ENCODE measurements at regions not wholly inside any gene's neighbourhood (a gene's known extent, or its start where the extent isn't known, plus 50 kb on each side); places are given as distances from the start of the nearest gene placed in this dataset.

DNA sequence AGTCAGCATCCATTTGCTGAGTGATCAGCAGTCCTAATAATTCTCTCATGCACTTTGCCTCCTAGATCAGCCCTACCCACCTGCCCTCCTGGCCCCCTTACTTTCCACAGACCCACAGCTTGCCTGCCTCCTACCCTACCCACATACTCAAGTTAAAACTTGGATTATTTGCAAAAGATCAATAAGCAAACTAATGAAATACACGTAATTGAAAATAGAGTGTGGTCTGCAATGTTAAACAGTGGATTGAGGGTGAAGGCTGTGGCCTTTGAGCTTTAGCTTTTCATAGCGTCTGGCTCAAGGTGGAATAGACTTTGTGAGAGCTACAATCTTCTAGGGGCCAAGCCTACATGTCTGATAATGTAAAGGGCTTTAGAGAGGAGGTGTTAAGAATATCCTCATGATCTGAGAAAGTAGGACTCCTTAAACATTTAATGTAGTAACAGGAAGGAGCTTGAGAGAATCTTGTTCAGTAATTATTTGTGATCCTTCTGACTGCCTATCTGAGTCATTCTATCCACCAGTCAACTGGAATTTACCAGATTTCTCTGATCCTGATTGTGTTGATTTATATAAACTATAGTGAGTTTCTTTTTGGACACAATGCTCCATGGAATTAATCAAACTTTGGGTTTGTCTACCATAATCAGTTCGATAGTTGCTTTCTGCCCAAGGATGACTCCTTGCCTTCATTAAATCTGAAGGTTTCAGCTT is 310.0 kb downstream of the HRH4 start:
- no peak overlapping the region for H3K4me3 ChIP-seq (ENCODE audit: low read depth, low read length)
- DNase-seq (ENCODE audit: low read depth), result no peak
- TF ChIP-seq, protein P1, sequence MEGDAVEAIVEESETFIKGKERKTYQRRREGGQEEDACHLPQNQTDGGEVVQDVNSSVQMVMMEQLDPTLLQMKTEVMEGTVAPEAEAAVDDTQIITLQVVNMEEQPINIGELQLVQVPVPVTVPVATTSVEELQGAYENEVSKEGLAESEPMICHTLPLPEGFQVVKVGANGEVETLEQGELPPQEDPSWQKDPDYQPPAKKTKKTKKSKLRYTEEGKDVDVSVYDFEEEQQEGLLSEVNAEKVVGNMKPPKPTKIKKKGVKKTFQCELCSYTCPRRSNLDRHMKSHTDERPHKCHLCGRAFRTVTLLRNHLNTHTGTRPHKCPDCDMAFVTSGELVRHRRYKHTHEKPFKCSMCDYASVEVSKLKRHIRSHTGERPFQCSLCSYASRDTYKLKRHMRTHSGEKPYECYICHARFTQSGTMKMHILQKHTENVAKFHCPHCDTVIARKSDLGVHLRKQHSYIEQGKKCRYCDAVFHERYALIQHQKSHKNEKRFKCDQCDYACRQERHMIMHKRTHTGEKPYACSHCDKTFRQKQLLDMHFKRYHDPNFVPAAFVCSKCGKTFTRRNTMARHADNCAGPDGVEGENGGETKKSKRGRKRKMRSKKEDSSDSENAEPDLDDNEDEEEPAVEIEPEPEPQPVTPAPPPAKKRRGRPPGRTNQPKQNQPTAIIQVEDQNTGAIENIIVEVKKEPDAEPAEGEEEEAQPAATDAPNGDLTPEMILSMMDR (IDR thresholded peaks at IDR 0.05; ENCODE audit: control insufficient read depth, extremely low read depth, insufficient read depth), result no peak

DNA sequence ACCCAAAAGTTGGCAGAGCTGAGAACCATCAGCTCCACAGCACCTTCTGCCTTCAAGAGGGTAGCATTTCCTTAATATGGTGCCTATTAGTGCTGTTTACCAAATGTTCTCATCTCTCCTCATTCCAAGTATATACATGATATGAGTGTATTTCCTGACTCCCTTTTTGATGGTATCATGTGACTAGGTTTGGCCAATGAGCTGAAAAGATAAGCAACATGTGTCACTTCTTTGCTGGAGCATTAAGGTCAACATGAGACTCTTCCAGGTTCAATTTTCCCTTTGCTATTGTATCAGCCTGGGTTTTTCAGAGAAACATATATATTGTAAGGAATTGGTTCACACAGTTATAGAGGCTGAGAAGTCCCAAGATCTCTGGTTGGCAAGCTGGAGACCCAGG is 310.9 kb downstream of the HRH4 start:
- H3K4me3 ChIP-seq (ENCODE audit: low read depth, low read length), result no peak overlapping the region
- TF ChIP-seq, protein P1 (IDR thresholded peaks at IDR 0.05; ENCODE audit: control insufficient read depth, extremely low read depth, insufficient read depth), result no peak
- DNase-seq (ENCODE audit: low read depth), result no peak

DNA sequence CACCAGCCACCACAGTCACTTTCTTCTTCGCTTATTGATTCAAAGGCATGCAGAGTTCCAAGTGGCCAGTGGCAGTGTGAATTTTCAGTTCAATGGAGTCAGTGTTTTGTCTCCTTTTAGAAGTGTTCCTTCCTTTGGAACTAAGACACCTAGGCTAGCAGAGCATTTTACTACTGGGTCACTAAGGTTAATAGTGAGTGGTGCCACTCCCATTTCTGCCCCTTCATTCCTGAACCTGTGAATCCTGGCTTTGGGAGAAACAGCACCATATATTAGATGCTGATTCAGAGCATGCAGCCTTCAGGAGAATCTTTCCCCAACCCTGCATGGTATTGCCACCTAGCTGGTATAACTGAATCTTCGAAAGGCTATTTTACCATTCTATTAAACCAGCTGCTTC is 312.7 kb downstream of the HRH4 start:
- TF ChIP-seq, protein P1 (IDR thresholded peaks at IDR 0.05; ENCODE audit: control insufficient read depth, extremely low read depth, insufficient read depth), result no peak
- no peak for DNase-seq (ENCODE audit: low read depth)
- no peak overlapping the region for H3K4me3 ChIP-seq (ENCODE audit: low read depth, low read length)

DNA sequence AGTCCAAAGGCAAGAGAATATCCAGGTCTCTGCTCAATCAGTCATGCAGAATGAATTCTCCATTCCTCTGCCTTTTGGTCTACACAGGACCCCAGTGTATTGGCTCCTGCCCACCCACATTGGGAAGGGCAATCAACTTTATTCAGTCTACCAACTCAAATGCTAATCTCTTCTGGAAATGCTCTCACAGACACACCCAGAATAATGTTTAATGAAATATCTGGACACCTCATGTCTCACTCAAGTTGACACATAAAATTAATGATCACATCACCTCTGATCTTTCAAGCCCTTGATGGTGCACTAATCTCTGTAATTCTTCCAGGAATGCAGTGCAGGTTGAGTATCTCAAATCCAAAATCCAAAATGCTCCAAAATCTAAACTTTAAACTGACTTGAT is 315.6 kb downstream of the HRH4 start:
- TF ChIP-seq, protein P1 (IDR thresholded peaks at IDR 0.05; ENCODE audit: control insufficient read depth, extremely low read depth, insufficient read depth), result no peak
- DNase-seq (ENCODE audit: low read depth), result no peak
- no peak overlapping the region for H3K4me3 ChIP-seq (ENCODE audit: low read depth, low read length)

DNA sequence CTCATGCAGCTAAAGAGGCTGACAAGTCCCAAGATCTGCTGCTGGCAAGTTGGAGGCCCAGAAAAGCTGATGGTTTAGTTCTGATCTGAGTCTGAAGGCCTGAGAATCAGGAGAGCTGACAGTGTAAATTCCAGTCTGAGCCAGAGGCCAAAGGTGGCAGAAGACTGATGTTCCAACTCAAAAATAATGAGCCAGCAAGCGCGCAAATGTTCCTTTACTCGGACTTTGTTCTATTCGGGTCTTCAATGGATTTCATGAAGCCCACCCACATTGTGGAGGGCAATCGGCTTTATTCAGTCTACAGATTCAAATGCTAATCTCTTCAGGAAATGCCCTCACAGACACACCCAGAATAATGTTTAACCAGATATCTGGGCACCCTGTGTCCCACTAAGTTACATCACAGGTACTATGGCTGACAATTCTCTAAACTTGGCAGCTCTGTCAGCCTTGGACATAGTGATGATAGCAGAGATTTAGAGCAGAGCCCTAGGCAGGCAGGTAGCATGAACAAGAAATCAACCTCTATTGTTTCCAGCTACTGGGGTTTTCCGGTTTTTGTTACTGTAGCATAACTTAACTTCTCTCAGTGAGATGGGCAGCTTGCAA is 318.5 kb downstream of the HRH4 start:
- no peak overlapping the region for H3K4me3 ChIP-seq (ENCODE audit: low read depth, low read length)
- TF ChIP-seq, protein P1 (IDR thresholded peaks at IDR 0.05; ENCODE audit: control insufficient read depth, extremely low read depth, insufficient read depth), result no peak
- no peak for DNase-seq (ENCODE audit: low read depth)

DNA sequence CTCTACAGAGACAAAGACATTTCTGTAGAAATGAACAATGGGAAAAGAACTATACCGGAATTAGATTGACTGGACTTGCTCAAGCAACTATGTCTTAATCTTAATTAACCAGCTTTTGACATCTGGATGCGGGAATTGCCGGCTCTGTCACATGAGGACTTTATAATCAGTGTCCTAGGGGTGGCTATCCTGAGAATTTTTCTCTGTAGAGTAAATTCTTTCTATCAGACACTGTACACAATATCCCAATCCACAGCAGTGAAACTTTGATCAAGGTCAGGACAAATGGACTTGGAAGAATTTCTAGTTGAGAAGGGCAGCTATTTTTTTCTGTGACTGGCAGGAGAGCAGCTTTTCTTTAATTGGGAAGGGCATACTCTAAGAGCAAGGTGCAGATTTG is 322.1 kb downstream of the HRH4 start:
- H3K4me3 ChIP-seq (ENCODE audit: low read depth, low read length), result no peak overlapping the region
- TF ChIP-seq, protein P1 (IDR thresholded peaks at IDR 0.05; ENCODE audit: control insufficient read depth, extremely low read depth, insufficient read depth), result no peak
- DNase-seq (ENCODE audit: low read depth), result no peak

DNA sequence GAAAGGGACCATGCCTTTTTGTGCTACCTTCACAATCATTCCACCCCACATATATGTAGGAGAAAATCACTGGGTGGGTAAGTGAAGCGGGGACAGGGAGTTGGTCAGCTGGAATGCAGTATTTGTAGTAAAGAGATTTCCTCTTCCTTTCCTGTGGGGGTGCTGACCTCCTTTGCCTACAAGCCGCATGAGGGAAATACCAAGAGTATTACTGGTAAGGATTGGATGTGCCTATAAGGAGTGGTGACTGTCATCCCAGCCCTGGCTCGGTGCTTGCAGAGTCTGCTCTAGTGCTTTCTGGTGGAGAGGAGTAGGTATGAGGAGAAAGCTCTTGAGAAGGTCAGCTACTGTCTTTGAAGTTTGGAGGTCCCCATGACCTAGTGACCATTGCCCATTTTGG is 324.6 kb downstream of the HRH4 start:
- no peak overlapping the region for H3K4me3 ChIP-seq (ENCODE audit: low read depth, low read length)
- no peak for DNase-seq (ENCODE audit: low read depth)
- TF ChIP-seq, protein P1 (IDR thresholded peaks at IDR 0.05; ENCODE audit: control insufficient read depth, extremely low read depth, insufficient read depth), result no peak
